NCI-H526 treated with DMSO at 0.1 percent for 48 hours (cell line): ENCODE measurements at regions not wholly inside any gene's neighbourhood (a gene's known extent, or its start where the extent isn't known, plus 50 kb on each side); places are given as distances from the start of the nearest gene placed in this dataset.

Experiments
- DNase-seq: peaks from one replicate; lab custom pipeline; 2025; lab: John Stamatoyannopoulos, UW

GRCh38 chr13:40169476-40169875 lies 497.0 kb downstream of the FOXO1 start:
- DNase-seq = no peak

- no peak for DNase-seq
These were observed 496.4 kb downstream of the FOXO1 start for GRCh38 chr13:40170091-40170490.

GRCh38 chr13:40170982-40171381 lies 495.5 kb downstream of the FOXO1 start:
- no peak for DNase-seq

DNA sequence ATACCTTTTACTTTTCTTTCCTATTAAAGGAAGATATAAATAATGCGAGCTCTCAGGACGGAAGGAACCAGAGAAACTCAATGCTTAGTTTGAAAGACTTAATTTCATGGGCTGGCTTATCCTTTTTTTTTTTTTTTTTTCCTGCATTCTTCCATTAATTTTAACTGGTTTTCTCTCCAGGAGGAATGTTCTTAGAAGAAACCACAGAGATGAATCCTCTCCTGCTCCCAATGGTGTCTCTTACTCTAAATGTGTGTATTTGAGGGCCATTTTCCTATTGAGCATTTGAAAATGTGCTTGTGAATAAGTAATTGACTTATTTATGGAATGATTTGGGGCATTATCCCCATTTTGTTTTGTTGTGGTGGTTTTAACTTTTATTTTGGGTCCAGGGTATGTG lies 494.9 kb downstream of the FOXO1 start:
- DNase-seq = no peak

DNA sequence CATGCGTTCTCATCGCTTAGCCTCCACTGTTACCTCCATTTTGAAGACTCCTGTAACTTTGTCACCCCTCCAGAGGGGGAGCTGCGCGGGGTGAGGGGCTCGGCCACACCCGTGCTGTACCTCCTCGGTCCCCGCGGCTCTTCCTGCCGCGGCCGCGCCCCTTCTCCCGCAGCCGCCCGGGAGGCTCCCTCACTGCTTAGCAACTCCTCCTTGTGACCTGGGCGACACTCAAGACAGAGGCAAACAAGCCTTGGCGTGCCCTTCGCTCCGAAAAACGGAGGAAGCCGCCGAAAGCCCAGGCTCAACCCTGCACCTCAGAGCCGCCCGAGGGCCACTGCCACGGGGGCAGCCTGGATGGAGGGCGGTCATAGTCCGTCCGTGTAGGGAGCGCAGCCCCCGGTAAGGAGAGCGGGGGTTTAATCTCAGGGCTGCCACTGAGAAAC lies 494.3 kb downstream of the FOXO1 start:
- no peak for DNase-seq

DNA sequence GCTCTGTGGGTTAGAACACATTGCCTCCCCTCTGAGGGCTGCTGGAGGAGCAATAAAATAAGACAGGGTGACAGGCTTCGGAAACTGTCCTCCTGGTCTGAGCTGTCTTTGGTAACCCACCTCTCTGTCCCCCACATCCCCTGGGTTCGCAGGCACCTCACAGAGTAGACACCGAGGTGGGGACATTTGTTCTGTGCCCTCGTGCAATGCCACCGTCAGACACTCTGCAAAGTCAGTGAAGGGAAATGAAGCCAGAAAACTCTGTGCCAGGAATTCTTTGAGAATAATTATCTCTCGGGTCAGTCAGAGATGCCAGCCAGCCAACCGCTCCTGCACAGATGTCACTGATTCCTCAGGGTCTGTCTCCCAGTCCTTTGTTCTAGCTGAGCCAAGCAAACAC lies 493.6 kb downstream of the FOXO1 start:
- no peak for DNase-seq

- DNase-seq = no peak
These were observed 490.8 kb downstream of the FOXO1 start for GRCh38 chr13:40175639-40176038.

GRCh38 chr13:40176242-40176641 lies 490.2 kb downstream of the FOXO1 start:
- DNase-seq = no peak

DNA sequence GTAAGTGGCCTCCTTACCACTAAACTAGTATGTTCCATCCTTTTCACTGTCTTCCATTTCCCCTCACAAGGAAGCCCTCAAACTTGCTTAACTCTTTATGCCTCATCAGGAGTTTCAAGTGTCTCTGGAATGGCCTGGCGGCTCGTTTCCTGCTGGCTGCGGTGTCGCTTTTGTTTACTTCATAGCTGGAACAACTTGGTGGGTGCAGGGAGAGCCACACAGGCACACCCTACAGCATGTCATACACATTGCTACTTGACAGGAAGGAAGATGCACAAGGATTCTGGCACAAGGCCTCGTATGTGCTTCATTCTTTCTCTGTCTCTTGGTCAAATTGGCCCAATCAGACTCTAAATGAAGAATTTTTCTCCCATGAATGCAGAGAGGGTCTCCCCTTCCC lies 488.3 kb downstream of the FOXO1 start:
- no peak for DNase-seq

DNA sequence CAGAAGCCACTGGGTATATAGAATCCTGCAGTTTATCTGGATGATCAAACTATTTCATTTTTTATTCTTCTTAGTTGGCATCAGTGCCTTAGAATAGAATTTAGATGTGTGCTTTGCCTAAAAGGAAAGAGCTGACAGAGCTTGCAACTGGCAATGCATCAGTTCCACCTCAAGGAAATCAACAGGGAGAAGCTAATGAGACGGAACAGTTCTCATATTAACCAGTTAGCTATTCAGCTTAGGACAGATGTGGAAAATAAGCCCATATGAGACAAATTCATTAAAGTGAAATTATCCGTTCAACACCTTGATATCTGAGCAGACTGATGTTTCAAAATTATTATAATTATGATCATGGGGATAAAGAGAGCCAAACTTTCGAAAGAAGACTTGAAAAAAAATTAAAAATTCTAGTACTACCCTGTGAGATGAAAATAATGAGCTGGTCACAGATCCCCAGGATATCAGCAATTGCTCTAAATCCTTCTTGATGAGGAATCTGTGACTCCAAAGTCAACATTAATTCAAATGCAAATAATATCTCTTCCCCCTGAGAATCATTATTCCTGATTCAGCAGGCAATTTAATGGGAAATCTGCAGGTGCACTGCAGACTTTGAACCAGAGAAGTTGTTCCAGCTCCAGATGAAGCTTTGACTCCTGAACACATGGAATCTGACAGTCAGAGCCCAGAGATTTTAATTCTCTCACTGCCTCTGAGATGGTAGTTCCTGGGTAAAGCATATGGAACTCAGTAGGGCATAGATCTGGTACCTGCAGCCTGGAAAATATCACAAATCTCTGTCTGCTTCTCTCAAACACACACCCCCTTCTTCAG lies 486.8 kb downstream of the FOXO1 start:
- DNase-seq = peak; percentile 57

GRCh38 chr13:40180776-40181175 lies 485.7 kb downstream of the FOXO1 start:
- DNase-seq = no peak

- DNase-seq = no peak
These were observed 485.1 kb downstream of the FOXO1 start for GRCh38 chr13:40181203-40181845.

DNA sequence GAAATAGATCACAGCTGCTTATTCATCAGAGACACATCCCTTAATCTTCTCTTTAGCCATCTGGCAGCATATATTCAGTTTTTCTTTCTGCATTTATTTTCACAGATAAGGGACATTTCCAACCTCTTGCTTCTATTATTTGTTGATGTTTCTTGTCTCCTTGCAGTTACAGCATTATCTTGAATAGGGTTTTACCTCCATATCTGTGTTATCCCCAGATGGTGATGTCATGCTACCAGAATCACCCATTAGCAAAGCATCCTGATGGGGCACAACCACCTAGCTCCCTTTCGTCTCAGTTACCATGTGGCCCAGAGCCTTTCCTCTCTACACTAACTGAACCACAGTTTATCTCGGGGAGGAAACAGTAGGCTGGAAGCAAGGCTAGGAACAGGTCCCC lies 483.9 kb downstream of the FOXO1 start:
- DNase-seq = no peak

DNA sequence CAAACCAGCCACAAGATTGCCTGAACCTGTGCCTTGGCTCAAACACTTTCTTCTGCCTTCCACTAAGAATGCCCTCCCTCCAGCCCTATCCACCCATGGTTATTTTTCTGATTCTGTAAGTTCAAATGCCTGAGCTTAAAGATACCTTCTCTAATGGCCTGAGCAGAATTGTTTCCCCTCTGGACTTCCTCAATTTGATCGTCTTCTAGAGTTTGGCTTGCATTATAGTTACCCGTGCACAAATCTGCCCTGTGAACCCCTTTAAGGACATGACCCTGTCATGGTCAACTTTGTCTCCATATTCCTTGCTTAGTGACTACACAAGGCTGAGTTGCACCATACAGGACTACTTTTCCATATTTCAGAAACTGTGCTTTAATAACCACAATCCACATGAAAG lies 481.0 kb downstream of the FOXO1 start:
- no peak for DNase-seq

DNA sequence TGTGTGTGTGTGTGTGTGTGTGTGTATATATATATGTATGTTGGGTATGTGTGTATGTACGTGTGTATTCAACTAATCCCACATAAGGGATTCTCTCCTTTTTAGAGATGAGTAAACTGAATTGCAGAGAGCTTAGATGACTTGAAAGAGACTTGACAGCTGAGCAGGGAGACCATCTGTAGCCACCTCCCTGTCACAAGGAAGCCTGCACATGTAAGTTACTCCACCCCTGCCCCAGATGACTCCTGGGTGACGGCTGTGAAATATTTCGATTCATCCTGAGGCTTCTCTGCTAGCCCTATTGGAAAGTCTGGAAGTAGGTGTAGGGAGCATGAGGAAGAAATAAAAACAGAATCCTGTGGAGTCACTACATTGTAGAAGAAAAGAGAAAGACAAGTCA lies 480.4 kb downstream of the FOXO1 start:
- no peak for DNase-seq

DNA sequence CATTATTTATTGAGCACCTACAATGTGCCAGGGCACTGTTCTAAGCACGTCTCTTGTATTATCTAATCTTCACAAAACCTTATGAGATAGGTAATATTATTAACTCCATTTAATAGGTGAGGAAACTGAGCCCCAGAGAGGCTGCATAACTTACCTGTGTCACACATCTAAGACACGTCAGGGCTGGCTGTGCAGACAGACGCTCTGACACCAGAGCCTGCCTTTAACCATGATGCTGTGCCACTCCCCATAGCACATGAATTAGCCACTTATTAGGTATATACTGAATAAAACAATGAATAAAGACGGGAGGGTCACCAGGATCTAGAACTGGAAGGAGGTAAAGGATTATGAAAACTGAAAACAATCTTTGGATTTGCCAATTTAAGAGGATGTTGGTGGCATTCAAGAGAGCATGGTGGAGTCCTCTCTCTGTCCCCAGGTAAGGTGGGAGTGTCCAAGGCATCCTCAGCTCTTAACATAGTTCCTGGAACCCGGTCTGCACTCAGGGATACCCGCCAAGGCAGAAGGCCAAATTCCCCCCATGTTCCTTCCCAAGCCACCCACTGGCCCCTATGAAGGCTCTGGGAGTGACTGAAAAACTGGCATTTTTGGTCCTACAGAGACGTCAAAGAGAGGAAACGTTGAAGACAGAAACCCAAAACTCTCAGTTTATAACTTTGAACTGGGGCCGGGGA lies 479.7 kb downstream of the FOXO1 start:
- DNase-seq = no peak

- no peak for DNase-seq
These were observed 479.1 kb downstream of the FOXO1 start for GRCh38 chr13:40187324-40187795.

DNA sequence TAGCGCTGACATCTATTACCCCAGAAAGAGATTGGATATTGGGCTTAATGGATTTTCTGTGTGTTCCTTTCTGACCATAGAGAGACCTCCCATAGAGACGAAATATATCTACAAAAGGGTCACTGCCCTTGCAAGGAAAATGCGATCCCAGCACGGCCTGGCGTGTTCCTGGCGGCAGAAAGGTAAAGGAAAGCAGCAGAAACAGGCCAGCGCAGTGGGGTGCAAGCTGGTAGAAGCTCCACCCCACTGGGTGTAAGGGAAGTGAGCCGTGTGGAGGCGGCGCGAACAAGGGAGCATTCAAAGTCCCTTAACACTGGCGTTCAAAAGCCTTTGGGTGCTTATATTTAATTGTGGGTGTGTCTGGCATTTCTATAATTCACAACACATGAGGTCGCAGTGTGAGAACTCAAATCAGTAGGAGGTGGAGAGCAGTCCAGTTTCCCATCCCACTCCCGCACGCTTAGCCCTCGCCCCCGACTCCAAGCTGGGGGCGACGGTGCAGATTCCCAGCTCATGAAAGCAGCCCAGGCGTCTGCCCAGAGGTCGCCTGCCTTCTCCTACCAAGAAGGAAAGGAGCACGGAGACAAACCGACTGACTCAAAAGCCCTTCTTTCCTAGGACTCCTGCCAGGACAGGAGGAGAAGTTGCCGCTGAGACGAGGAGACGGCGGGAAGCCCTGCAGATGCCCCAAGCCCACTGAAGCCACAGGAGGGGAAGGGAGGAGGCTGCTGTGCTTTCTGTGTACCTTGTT lies 478.4 kb downstream of the FOXO1 start:
- no peak for DNase-seq

DNA sequence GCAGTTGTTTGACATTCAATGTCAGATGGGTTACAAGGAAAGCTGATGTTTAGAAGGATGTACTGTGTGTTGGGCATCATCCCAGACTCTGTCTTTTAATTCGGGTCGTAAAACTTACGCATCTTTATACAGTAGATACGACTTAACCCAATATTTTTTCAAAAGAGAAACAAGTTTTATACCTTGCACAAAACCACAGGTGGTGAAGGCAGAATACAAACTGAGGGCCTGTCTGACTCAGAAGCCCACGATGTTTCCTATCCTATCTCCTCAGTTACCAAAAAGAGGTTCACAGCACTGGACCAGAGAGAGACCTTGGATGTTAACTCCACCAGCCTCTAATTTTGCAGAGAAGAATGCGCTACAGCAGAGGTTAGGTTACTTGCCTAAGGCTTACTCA lies 477.0 kb downstream of the FOXO1 start:
- DNase-seq = no peak

GRCh38 chr13:40189898-40190630 lies 476.4 kb downstream of the FOXO1 start:
- no peak for DNase-seq

GRCh38 chr13:40190641-40191100 lies 475.8 kb downstream of the FOXO1 start:
- no peak for DNase-seq
